ENCODE measurements at regions not wholly inside any gene's neighbourhood (a gene's known extent, or its start where the extent isn't known, plus 50 kb on each side); places are given as distances from the start of the nearest gene placed in this dataset.

DNA sequence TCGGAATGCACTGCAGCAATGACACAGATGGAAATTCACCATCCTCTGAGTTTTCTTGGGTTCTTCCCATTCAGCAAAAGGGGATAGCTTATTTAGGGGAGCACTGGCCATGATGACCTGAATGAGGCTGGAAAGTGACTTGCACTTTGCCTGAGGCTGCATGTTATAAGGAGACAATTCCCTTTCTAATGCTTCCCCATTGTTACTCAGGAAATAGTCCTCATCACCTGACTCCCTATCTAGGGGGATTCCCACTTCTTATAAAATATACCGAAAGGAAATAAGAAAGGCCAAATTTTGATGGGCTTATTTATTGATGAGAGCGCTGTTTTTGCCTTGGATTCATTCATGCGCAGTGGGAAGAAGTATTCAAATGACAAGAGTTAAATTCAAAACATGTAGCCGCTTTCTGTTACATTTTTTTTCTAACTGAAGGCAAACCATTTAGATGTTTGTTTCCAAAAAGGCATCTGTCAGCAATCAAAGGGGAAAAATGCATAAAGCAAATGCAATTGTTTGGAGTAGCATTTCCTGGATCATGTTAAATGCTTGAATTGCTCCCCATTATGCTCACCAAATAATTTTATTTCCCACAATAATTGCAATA, 220.3 kb upstream of the NFIA start:
- no peak for TF ChIP-seq EZH2 (IDR thresholded peaks at IDR 0.05)
- TF ChIP-seq POLR2AphosphoS5 (IDR thresholded peaks at IDR 0.05; ENCODE audit: borderline replicate concordance, low read depth, low read length): no peak

All from SK-N-MC (cell line).